ENCODE measurements at regions not wholly inside any gene's neighbourhood (a gene's known extent, or its start where the extent isn't known, plus 50 kb on each side); places are given as distances from the start of the nearest gene placed in this dataset.

- no peak for TF ChIP-seq ZNF277 (CRISPR knock-in tag; IDR thresholded peaks at IDR 0.05; ENCODE audit: borderline replicate concordance)
- TF ChIP-seq BRD4 (IDR thresholded peaks at IDR 0.05): no peak
Measured at GRCh38 chr10:76732306-76732705, 905.3 kb downstream of the KCNMA1 start (continued).

- Histone ChIP-seq H3K36me3 (ENCODE audit: control insufficient read depth, insufficient read depth, low read length) (no peaks in the 10 kb centered on the region), H3K4me2 (ENCODE audit: insufficient read depth, low read length) (no peak overlapping the region), H2AFZ (ENCODE audit: low read depth, low read length) (no peak overlapping the region), H4K20me1 (replicated peaks; ENCODE audit: control insufficient read depth, insufficient read depth, low read length) (no peaks in the 10 kb centered on the region), H3K9me1 (ENCODE audit: control insufficient read depth, insufficient read depth, low read length) (no peaks in the 10 kb centered on the region), H3K27me3 (ENCODE audit: control insufficient read depth in 2 of 2, insufficient read depth in 2 of 2, low read length in 2 of 2) (no peaks in the 10 kb centered on the region), H3K9me3 (replicated peaks; ENCODE audit: control insufficient read depth, insufficient read depth, low read depth, low read length) (no peaks in the 10 kb centered on the region), H3K27ac (ENCODE audit: extremely low read depth, low read depth, low read length) (no peak overlapping the region), H3K9ac (ENCODE audit: insufficient read depth in 1 of 2, low read depth in 2 of 2, low read length in 2 of 2) (no peak overlapping the region), H3K79me2 (ENCODE audit: control insufficient read depth, insufficient read depth, low read length) (no peaks in the 10 kb centered on the region), H3K4me3 (no peak overlapping the region), H3K4me1 (replicated peaks in 1 of 2; ENCODE audit: control insufficient read depth in 2 of 2, insufficient read depth in 2 of 2, low read length in 2 of 2) (no peaks in the 10 kb centered on the region)
- in situ Hi-C loops (cut with MboI) (no loop called here), intact Hi-C loops (cut with micrococcal nuclease) (no loop called here)
- ChIA-PET POLR2A (no interaction called here), CTCF (ENCODE audit: low intra/inter-chr PET ratio) (no interaction called here)
- DNase-seq (ENCODE audit: extremely low read depth in 1 of 4, low spot score in 3 of 4) (no peak), FAIRE-seq (no peak), ATAC-seq (no peak)
- WGBS (ENCODE audit: insufficient coverage, low coverage, missing lambda C conversion rate): 5% methylated on average over 1 of the region's 1 CpG
- BruUV-seq (replicated peaks): no TSS peak
- no peak for TF ChIP-seq MITF (IDR thresholded peaks at IDR 0.05)
- TF ChIP-seq HOMEZ (CRISPR knock-in tag; IDR thresholded peaks at IDR 0.05): no peak
- TF ChIP-seq MED1 (CRISPR knock-in tag; IDR thresholded peaks at IDR 0.05; ENCODE audit: borderline replicate concordance): no peak
- no peak for TF ChIP-seq RB1 (IDR thresholded peaks at IDR 0.05; ENCODE audit: low read depth)
- TF ChIP-seq PRMT5 (CRISPR knock-in tag; IDR thresholded peaks at IDR 0.05): no peak
- TF ChIP-seq RBFOX2 (IDR thresholded peaks at IDR 0.05; ENCODE audit: low read depth, low read length): no peak
- TF ChIP-seq HMBOX1 (IDR thresholded peaks at IDR 0.05): no peak
- no peak for TF ChIP-seq RNF219 (CRISPR knock-in tag; IDR thresholded peaks at IDR 0.05)
- TF ChIP-seq KLF13 (tag; IDR thresholded peaks at IDR 0.05; ENCODE audit: borderline replicate concordance, low read depth): no peak
- TF ChIP-seq IRF9 (tag; IDR thresholded peaks at IDR 0.05): no peak
Measured at GRCh38 chr10:76729841-76730487, 907.6 kb downstream of the KCNMA1 start.

Data from K562 (cell line).